Left lung (tissue), 4 donors: ENCODE measurements at regions not wholly inside any gene's neighbourhood (a gene's known extent, or its start where the extent isn't known, plus 50 kb on each side); places are given as distances from the start of the nearest gene placed in this dataset.
A peak's percentile ranks its signal among the peaks of the same experiment; 100 is the strongest.
"Not testable (repeated sequence)": the region's sequence is repeated elsewhere in the genome, so short reads cannot be mapped to it uniquely, and the experiment has no call there.

Experiments used
- ATAC-seq: fragments of 200-7000 bp; cut with Tn5 transposase; one replicate; pipeline ENCODE4 v1.9.1; 2020; ENCODE audit warnings: moderate library complexity
- DNase-seq, 4 donors: peaks; one replicate each; pipeline ENCODE4 v3.0.0-alpha.2; 2013 to 2020
- H3K27ac ChIP-seq, 2 donors: fragments of 200-600 bp; sonication (generic) in 1 of 2; one replicate each; pipeline versions ENCODE4 v1.5.0 to v1.8.0; 2020 to 2021
- H3K27me3 ChIP-seq, 2 donors: fragments of 200-600 bp; sonication (generic) in 1 of 2; one replicate each; pipeline versions ENCODE4 v1.5.0 to v1.8.0; 2020 to 2021
- H3K36me3 ChIP-seq, 2 donors: fragments of 200-600 bp; sonication (generic) in 1 of 2; one replicate each; pipeline versions ENCODE4 v1.5.0 to v1.8.0; 2020 to 2021
- H3K4me1 ChIP-seq, 2 donors: fragments of 200-600 bp; one replicate each; pipeline ENCODE4 v1.8.0; 2021
- H3K4me3 ChIP-seq, 2 donors: fragments of 200-600 bp; sonication (generic) in 1 of 2; one replicate each; pipeline versions ENCODE4 v1.5.0 to v1.8.0; 2020 to 2021; ENCODE audit warnings: mild to moderate bottlenecking in 1 of 2
- H3K9me3 ChIP-seq, 2 donors: fragments of 200-600 bp; sonication (generic) in 1 of 2; one replicate each; pipeline versions ENCODE4 v1.5.0 to v1.8.0; 2020 to 2021
- intact Hi-C, 2 donors: fragments of 100-400 bp; cut with DNase I; formaldehyde crosslinking; loops; one replicate each; pipeline versions ENCODE4 v1.11.2 to v1.14.2; 2022
- TF ChIP-seq, protein P1 (sequence below), 2 donors: fragments of 200-600 bp; sonication (generic) in 1 of 2; IDR thresholded peaks; one replicate each; pipeline versions ENCODE4 v1.5.0 to v1.8.0; 2021; ENCODE audit warnings: antibody characterized with exemption in 2 of 2
- donor health status: DM: no; HTN: yes; CAD: no.
- donor health status: DM: no; HTN: no; CAD: no.

DNA sequence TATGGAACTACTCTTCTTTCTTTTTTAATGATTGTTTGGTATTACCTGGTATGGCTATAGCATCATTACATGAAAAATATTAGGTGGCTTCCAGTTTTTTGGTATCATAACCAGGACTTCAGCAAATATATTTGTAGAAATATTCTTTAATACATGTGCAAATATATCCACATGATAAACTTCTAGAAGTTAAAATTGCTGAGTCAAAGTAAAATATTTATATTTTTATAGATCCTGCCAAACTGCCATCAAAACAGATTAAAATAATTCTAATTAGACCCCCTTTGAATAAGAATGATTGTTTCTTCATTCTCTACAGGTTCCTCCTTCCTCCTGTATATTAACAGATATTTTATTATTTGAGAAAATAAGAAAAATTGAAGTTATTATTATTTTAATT, 708.5 kb upstream of the INTU start:
- Histone ChIP-seq H3K4me1 (no peaks in the 10 kb centered on the region), H3K27ac (no peak overlapping the region), H3K9me3 (peaks cover 0 to 32% of the 10 kb centered on the region in 2 donors), H3K4me3 (no peak overlapping the region), H3K27me3 (no peaks in the 10 kb centered on the region), H3K36me3 (no peaks in the 10 kb centered on the region)
- ATAC-seq = no peak
- intact Hi-C loops = no loop called here
- no peak for DNase-seq
- TF ChIP-seq, protein P1, sequence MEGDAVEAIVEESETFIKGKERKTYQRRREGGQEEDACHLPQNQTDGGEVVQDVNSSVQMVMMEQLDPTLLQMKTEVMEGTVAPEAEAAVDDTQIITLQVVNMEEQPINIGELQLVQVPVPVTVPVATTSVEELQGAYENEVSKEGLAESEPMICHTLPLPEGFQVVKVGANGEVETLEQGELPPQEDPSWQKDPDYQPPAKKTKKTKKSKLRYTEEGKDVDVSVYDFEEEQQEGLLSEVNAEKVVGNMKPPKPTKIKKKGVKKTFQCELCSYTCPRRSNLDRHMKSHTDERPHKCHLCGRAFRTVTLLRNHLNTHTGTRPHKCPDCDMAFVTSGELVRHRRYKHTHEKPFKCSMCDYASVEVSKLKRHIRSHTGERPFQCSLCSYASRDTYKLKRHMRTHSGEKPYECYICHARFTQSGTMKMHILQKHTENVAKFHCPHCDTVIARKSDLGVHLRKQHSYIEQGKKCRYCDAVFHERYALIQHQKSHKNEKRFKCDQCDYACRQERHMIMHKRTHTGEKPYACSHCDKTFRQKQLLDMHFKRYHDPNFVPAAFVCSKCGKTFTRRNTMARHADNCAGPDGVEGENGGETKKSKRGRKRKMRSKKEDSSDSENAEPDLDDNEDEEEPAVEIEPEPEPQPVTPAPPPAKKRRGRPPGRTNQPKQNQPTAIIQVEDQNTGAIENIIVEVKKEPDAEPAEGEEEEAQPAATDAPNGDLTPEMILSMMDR (IDR thresholded peaks at IDR 0.05) = no peak

DNA sequence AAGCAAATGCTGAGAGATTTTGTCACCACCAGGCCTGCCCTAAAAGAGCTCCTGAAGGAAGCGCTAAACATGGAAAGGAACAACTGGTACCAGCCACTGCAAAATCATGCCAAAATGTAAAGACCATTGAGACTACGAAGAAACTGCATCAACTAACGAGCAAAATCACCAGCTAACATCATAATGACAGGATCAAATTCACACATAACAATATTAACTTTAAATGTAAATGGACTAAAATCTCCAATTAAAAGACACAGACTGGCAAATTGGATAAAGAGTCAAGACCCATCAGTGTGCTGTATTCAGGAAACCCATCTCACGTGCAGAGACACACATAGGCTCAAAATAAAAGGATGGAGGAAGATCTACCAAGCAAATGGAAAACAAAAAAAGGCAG, 702.7 kb upstream of the INTU start:
- peaks cover 0 to 14% of the 10 kb centered on the region in 2 donors for H3K9me3 ChIP-seq
- H3K27ac ChIP-seq, H3K4me1 ChIP-seq, H3K36me3 ChIP-seq, H3K27me3 ChIP-seq, intact Hi-C loops, ATAC-seq, H3K4me3 ChIP-seq, DNase-seq: not testable (repeated sequence)

DNA sequence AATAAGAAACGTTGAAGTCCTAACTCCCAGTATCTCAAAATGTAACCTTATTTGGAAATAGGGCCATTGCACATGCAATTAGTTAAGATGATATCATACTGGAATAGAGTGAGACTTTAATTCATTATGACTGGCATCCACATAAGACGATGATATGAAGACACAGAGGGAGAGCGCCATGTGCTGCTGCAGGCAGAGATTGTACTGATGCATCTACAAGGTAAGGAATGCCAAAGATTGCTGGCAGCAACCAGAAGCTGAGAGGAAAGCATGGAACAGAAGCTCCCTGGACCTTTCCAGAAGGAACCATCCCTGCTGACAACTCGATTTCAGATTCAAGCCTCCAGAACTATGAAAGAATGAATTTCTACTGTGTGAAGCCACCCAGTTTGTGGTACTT, 697.0 kb upstream of the INTU start:
- no peaks in the 10 kb centered on the region for H3K36me3 ChIP-seq
- intact Hi-C loops = no loop called here
- ATAC-seq (no peak), DNase-seq (no peak)
- no peaks in the 10 kb centered on the region for H3K9me3 ChIP-seq
- H3K27me3 ChIP-seq = no peaks in the 10 kb centered on the region
- no peaks in the 10 kb centered on the region for H3K4me1 ChIP-seq
- H3K27ac ChIP-seq = no peak overlapping the region
- TF ChIP-seq, protein P1 (IDR thresholded peaks at IDR 0.05) = no peak
- no peak overlapping the region for H3K4me3 ChIP-seq

DNA sequence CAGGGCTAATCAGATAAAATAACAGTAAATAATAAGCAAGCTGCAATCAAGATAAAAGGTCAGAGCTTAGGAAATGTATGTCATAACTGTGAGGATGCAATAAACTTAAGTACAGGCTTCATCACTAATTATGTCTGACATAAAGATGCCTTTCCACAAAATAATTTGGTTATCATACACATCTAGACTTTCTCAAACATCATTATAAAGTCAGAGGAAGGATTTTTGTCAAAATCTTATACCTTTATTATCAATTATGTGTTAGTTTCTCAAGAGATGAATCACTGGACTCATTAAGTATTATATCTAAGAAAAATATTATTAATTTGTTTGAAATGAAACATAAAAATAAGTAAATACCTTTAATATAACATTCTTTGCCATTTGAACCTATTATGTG, 695.4 kb upstream of the INTU start:
- ATAC-seq = no peak
- Histone ChIP-seq H3K4me3 (no peak overlapping the region), H3K27ac (no peak overlapping the region), H3K27me3 (no peaks in the 10 kb centered on the region), H3K9me3 (no peaks in the 10 kb centered on the region), H3K36me3 (no peaks in the 10 kb centered on the region), H3K4me1 (no peaks in the 10 kb centered on the region)
- intact Hi-C loops = no loop called here
- peak in 1 of 4 donors; percentile 8 for DNase-seq
- TF ChIP-seq, protein P1 (IDR thresholded peaks at IDR 0.05) = no peak

GRCh38 chr4:126937846-126938422, 694.8 kb upstream of the INTU start:
- Histone ChIP-seq H3K4me3 (no peak overlapping the region), H3K36me3 (no peaks in the 10 kb centered on the region), H3K9me3 (no peaks in the 10 kb centered on the region), H3K4me1 (no peaks in the 10 kb centered on the region), H3K27me3 (no peaks in the 10 kb centered on the region), H3K27ac (no peak overlapping the region)
- intact Hi-C loops = no loop called here
- DNase-seq = peak in 2 of 4 donors; percentile 28 to 35
- TF ChIP-seq, protein P1 (IDR thresholded peaks at IDR 0.05) = no peak
- no peak for ATAC-seq

DNA sequence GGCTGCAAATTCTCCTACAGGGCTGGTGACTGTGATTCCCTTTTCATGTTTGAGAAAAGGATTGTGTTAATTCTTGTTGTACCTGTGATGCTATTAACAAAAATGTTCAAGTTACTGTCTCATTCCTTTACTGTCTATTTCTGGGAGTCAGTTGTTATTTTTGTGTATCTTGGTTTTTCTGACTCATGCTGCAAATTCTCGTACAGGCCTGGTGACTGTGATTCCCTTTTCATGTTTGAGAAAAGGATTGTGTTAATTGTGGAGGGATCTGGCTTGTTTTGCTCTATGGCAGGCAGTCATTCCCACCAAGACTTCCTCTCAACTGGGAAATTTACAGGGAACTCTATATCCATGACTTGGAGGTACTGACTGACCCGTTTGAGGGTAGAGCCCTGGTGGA, 693.4 kb upstream of the INTU start:
- DNase-seq = no peak

More for the DNA sequence above, 693.4 kb upstream of the INTU start:
- ATAC-seq = no peak
- TF ChIP-seq, protein P1 (IDR thresholded peaks at IDR 0.05) = no peak
- no peaks in the 10 kb centered on the region for H3K27me3 ChIP-seq
- intact Hi-C loops = no loop called here
- H3K4me1 ChIP-seq = no peaks in the 10 kb centered on the region
- no peaks in the 10 kb centered on the region for H3K9me3 ChIP-seq
- H3K4me3 ChIP-seq = no peak overlapping the region
- H3K27ac ChIP-seq = no peak overlapping the region
- H3K36me3 ChIP-seq = no peaks in the 10 kb centered on the region
